GM12878 (cell line): ENCODE measurements at regions not wholly inside any gene's neighbourhood (a gene's known extent, or its start where the extent isn't known, plus 50 kb on each side); places are given as distances from the start of the nearest gene placed in this dataset.

Experiments used
- ATAC-seq: fragments of 200-7000 bp; cut with Tn5 transposase; 3 replicates; pipeline ENCODE4 v1.9.1; 2020; ENCODE audit warnings: mild to moderate bottlenecking, moderate library complexity
- BruUV-seq: library from RNA; stranded (reverse); fragments of 400-500 nt; replicated peaks from 2 replicates; lab custom pipeline; 2021; lab: Mats Ljungman, UMichigan
- CTCF ChIA-PET: fragments of 300-600 bp; sonication (Branson Sonifier 250); formaldehyde crosslinking; extraction: SDS; loops from one replicate; lab custom pipeline; 2021; ENCODE audit warnings: inconsistent platforms; lab: Yijun Ruan, JAX
- POLR2A ChIA-PET: fragments of 350-600 bp; formaldehyde crosslinking; extraction: SDS; loops from one replicate; lab custom pipeline; 2021; ENCODE audit warnings: inconsistent platforms; lab: Charles Lee
- RAD21 ChIA-PET: fragments of 300-600 bp; sonication (Branson Sonifier 250); formaldehyde crosslinking; loops from one replicate; lab custom pipeline; 2023; ENCODE audit warnings: antibody characterized with exemption; ENCODE audit not compliant: unreplicated experiment; lab: Charles Lee
- SMC1A ChIA-PET: fragments of 300-600 bp; sonication (Branson Sonifier 250); formaldehyde crosslinking; loops from one replicate; lab custom pipeline; 2023; ENCODE audit not compliant: unreplicated experiment, uncharacterized antibody; lab: Charles Lee
- DNase-seq: peaks from one replicate; pipeline ENCODE4 v3.0.0-alpha.2; 2011; ENCODE audit warnings: low read depth, low spot score
- FAIRE-seq: peaks from 3 replicates; lab custom pipeline; 2011; peaks lifted over from hg19 to GRCh38; lab: Jason Lieb, UNC
- H2AFZ ChIP-seq: 2 replicates; pipeline ENCODE4 v1.6.0; 2011; ENCODE audit warnings: low read depth, low read length, control low read depth; ENCODE audit not compliant: control insufficient read depth
- H3K27ac ChIP-seq: 2 replicates; pipeline ENCODE4 v1.5.1; 2011; ENCODE audit warnings: control low read depth; ENCODE audit not compliant: control insufficient read depth, insufficient read depth
- H3K27me3 ChIP-seq, 2 experiments: replicated peaks in 1 of 2; 2 replicates each; pipeline versions ENCODE4 v1.6.0 to v1.6.1; 2011; ENCODE audit warnings: low read length in 1 of 2; ENCODE audit not compliant: control insufficient read depth in 2 of 2, insufficient read depth in 2 of 2
- H3K36me3 ChIP-seq, 2 experiments: 2 replicates each; pipeline ENCODE4 v1.5.1; 2011; ENCODE audit warnings: low read length in 1 of 2; ENCODE audit not compliant: control insufficient read depth in 2 of 2, insufficient read depth in 2 of 2
- H3K4me1 ChIP-seq: 2 replicates; pipeline ENCODE4 v1.6.1; 2011; ENCODE audit warnings: mild to moderate bottlenecking, low read length, moderate library complexity, mixed read lengths; ENCODE audit not compliant: control insufficient read depth, insufficient read depth
- H3K4me2 ChIP-seq: 2 replicates; pipeline ENCODE4 v1.6.0; 2011; ENCODE audit warnings: control low read depth; ENCODE audit not compliant: control insufficient read depth, insufficient read depth
- H3K4me3 ChIP-seq: fragments of 200-600 bp; sonication (generic); 2 replicates; pipeline ENCODE4 v1.5.1; 2016
- H3K79me2 ChIP-seq: 2 replicates; pipeline ENCODE4 v1.6.0; 2011; ENCODE audit warnings: low read length; ENCODE audit not compliant: control insufficient read depth, insufficient read depth
- H3K9ac ChIP-seq: 2 replicates; pipeline ENCODE4 v1.8.0; 2011; ENCODE audit warnings: low read length, control low read depth, mixed read lengths; ENCODE audit not compliant: control insufficient read depth, insufficient read depth
- H3K9me3 ChIP-seq: replicated peaks from 3 replicates; pipeline ENCODE4 v1.5.1; 2011; ENCODE audit warnings: mild to moderate bottlenecking, low read length; ENCODE audit not compliant: control insufficient read depth, insufficient read depth
- H4K20me1 ChIP-seq: 2 replicates; pipeline ENCODE4 v1.6.0; 2011; ENCODE audit not compliant: control insufficient read depth, insufficient read depth
- ATF7 ChIP-seq: fragments of 450-650 bp; IDR thresholded peaks from 2 replicates; pipeline ENCODE4 v1.6.1; 2016; ENCODE audit warnings: low read depth, mild to moderate bottlenecking
- CHD4 ChIP-seq: fragments of 200-600 bp; sonication (generic); IDR thresholded peaks from 2 replicates; pipeline ENCODE4 v1.6.1; 2016; ENCODE audit warnings: mild to moderate bottlenecking
- GABPA ChIP-seq: IDR thresholded peaks from 2 replicates; pipeline ENCODE4 v1.6.1; 2014; ENCODE audit warnings: antibody characterized with exemption, low read depth, mild to moderate bottlenecking, inconsistent platforms
- GATAD2B ChIP-seq: fragments of 450-650 bp; conservative IDR thresholded peaks from 2 replicates; pipeline ENCODE4 v1.6.1; 2017; ENCODE audit warnings: low read depth, mild to moderate bottlenecking, moderate library complexity
- NR2C2 ChIP-seq: IDR thresholded peaks from 2 replicates; pipeline ENCODE4 v1.6.1; 2011; ENCODE audit warnings: borderline replicate concordance, low read depth; ENCODE audit not compliant: control insufficient read depth, insufficient read length
- PAX8 ChIP-seq: fragments of 450-650 bp; IDR thresholded peaks from 2 replicates; pipeline ENCODE4 v1.6.1; 2017; ENCODE audit warnings: mild to moderate bottlenecking, moderate library complexity
- TAF1 ChIP-seq: IDR thresholded peaks from 2 replicates; pipeline ENCODE4 v1.6.1; 2011; ENCODE audit warnings: mild to moderate bottlenecking, low read depth, low read length, borderline replicate concordance
- ZBED1 ChIP-seq: IDR thresholded peaks from 2 replicates; pipeline ENCODE4 v1.6.1; 2016; ENCODE audit warnings: borderline replicate concordance
- ZNF274 ChIP-seq: IDR thresholded peaks from one replicate; pipeline ENCODE4 v1.8.0; 2011; ENCODE audit not compliant: insufficient read length, insufficient read depth
- WGBS: methylation state at CpG from one replicate; pipeline ENCODE4 v1.1.6; 2016; ENCODE audit warnings: low lambda C conversion rate; ENCODE audit not compliant: insufficient replicate concordance, insufficient coverage; ENCODE audit errors: missing lambda C conversion rate; 5-methylcytosine and 5-hydroxymethylcytosine counted together
- in situ Hi-C: fragments of 300-500 bp; cut with MboI; formaldehyde crosslinking; loops from 9 replicates; pipeline ENCODE4 v1.14.3; 2018; ENCODE audit warnings: mixed read lengths
- intact Hi-C: fragments of 100-400 bp; cut with micrococcal nuclease; formaldehyde crosslinking; loops from one replicate; pipeline ENCODE4 v1.14.2; 2022; ENCODE audit not compliant: unreplicated experiment
- TF ChIP-seq, protein P1 (sequence below): IDR thresholded peaks from 2 replicates; pipeline ENCODE4 v1.6.1; 2012; ENCODE audit warnings: low read depth, low read length, improper control_type of control experiment
- TF ChIP-seq, protein P2 (sequence below): fragments of 450-650 bp; IDR thresholded peaks from 2 replicates; pipeline ENCODE4 v1.6.1; 2017; ENCODE audit warnings: mild to moderate bottlenecking, moderate library complexity

DNA sequence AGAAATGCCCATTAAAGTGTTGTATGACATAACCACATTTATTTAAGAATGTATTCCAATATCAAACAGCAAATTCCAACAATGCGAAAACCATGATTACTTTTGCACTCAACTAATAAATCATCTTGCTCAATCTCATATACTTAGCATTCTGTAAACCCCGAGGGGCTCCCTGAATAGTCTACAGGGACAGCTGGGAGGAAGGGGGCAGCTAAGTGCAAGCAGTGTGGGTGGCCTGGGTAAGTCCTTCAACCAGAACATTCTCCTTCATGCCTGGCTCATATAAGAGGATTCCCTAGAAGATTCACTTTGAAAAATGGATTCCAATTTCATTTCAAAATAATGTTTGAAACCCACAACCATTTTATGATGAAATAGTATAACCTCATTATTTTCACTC lies 355.5 kb downstream of the CDC14C start (continued):
- TF ChIP-seq TAF1 (no peak), NR2C2 (no peak)
- TF ChIP-seq, protein P1, sequence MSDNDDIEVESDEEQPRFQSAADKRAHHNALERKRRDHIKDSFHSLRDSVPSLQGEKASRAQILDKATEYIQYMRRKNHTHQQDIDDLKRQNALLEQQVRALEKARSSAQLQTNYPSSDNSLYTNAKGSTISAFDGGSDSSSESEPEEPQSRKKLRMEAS: no peak

DNA sequence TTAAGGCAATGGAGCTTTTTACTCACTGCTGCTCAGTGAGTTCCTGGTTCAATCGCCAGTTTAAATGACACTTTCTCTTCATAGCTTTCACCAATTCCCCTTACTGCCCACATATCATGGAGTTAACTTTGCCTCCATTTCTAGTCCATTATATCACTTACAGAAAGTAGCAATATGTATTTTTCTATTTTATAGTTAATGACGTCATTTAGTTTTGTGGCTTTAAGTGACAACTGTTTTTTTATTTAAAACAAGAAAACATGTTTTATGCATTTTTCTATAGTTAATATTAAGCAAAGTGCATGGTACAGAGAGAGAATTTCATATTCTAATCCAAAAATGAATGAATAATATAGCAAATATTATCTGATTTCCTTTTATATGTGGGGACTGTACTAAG lies 363.3 kb downstream of the CDC14C start:
- intact Hi-C loops: no loop called here
- no peak for ATAC-seq
- CTCF ChIA-PET: no interaction called here

DNA sequence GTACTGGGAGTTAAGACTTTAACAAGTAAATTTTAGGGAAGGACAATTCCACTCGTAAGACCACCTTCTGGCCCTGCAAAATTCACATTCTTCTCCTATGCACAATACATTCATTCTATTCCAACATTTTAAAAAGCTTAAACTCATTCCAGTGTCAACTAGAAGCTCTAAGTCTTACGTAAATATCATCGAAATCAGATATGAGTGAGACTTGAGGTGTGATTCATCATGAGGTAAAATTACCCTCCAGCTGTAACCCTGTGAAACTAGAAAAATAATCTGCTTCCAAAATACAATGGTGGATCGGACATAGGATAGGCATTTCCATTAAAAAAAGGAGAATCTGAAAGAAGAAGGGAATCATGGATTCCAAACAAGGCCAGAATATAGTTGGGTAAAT lies 370.3 kb downstream of the CDC14C start:
- Histone ChIP-seq H4K20me1 (no peaks in the 10 kb centered on the region), H3K4me1 (no peaks in the 10 kb centered on the region), H3K9me3 (no peaks in the 10 kb centered on the region), H3K27ac (no peak overlapping the region), H2AFZ (no peak overlapping the region), H3K79me2 (no peaks in the 10 kb centered on the region), H3K4me3 (no peak overlapping the region), H3K9ac (no peak overlapping the region), H3K27me3 (no peaks in the 10 kb centered on the region), H3K4me2 (no peak overlapping the region), H3K36me3 (no peaks in the 10 kb centered on the region)
- FAIRE-seq (no peak), ATAC-seq (no peak), DNase-seq (no peak)
- intact Hi-C loops: no loop called here
- WGBS: 10% methylated on average over 4 of the region's 4 CpGs
- CTCF ChIA-PET: no interaction called here
- BruUV-seq: no TSS peak
- RAD21 ChIA-PET: no interaction called here
- SMC1A ChIA-PET: no interaction called here
- POLR2A ChIA-PET: no interaction called here
- in situ Hi-C loops: no loop called here
- TF ChIP-seq ZNF274 (no peak), PAX8 (no peak), CHD4 (no peak), GATAD2B (no peak)
- TF ChIP-seq, protein P2, sequence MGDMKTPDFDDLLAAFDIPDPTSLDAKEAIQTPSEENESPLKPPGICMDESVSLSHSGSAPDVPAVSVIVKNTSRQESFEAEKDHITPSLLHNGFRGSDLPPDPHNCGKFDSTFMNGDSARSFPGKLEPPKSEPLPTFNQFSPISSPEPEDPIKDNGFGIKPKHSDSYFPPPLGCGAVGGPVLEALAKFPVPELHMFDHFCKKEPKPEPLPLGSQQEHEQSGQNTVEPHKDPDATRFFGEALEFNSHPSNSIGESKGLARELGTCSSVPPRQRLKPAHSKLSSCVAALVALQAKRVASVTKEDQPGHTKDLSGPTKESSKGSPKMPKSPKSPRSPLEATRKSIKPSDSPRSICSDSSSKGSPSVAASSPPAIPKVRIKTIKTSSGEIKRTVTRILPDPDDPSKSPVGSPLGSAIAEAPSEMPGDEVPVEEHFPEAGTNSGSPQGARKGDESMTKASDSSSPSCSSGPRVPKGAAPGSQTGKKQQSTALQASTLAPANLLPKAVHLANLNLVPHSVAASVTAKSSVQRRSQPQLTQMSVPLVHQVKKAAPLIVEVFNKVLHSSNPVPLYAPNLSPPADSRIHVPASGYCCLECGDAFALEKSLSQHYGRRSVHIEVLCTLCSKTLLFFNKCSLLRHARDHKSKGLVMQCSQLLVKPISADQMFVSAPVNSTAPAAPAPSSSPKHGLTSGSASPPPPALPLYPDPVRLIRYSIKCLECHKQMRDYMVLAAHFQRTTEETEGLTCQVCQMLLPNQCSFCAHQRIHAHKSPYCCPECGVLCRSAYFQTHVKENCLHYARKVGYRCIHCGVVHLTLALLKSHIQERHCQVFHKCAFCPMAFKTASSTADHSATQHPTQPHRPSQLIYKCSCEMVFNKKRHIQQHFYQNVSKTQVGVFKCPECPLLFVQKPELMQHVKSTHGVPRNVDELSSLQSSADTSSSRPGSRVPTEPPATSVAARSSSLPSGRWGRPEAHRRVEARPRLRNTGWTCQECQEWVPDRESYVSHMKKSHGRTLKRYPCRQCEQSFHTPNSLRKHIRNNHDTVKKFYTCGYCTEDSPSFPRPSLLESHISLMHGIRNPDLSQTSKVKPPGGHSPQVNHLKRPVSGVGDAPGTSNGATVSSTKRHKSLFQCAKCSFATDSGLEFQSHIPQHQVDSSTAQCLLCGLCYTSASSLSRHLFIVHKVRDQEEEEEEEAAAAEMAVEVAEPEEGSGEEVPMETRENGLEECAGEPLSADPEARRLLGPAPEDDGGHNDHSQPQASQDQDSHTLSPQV: no peak

More for the DNA sequence above, 363.3 kb downstream of the CDC14C start:
- no peak overlapping the region for H3K4me3 ChIP-seq
- DNase-seq: no peak
- TF ChIP-seq ZBED1 (no peak), ATF7 (peak; percentile 82), GABPA (no peak)
- TF ChIP-seq, all 136 proteins: peak for 1
- 39% methylated on average over 2 of the region's 2 CpGs for WGBS
- H3K9me3 ChIP-seq: no peaks in the 10 kb centered on the region
- H3K4me2 ChIP-seq: no peak overlapping the region
- FAIRE-seq: no peak
- H3K27ac ChIP-seq: no peak overlapping the region
- in situ Hi-C loops: no loop called here
- no peak overlapping the region for H3K9ac ChIP-seq
- H2AFZ ChIP-seq: no peak overlapping the region
- ChIA-PET RAD21 (no interaction called here), SMC1A (no interaction called here), POLR2A (no interaction called here)
- H4K20me1 ChIP-seq: no peaks in the 10 kb centered on the region
- no peaks in the 10 kb centered on the region for H3K27me3 ChIP-seq
- no peaks in the 10 kb centered on the region for H3K4me1 ChIP-seq
- BruUV-seq: no TSS peak
- H3K36me3 ChIP-seq: no peaks in the 10 kb centered on the region
- no peaks in the 10 kb centered on the region for H3K79me2 ChIP-seq
